GM12874 (cell line): ENCODE measurements at regions not wholly inside any gene's neighbourhood (a gene's known extent, or its start where the extent isn't known, plus 50 kb on each side); places are given as distances from the start of the nearest gene placed in this dataset.

Experiments used
- TF ChIP-seq, protein P1 (sequence below): IDR thresholded peaks from 2 replicates; pipeline ENCODE4 v1.5.1; 2011; ENCODE audit warnings: low read depth, mild to moderate bottlenecking, control low read depth, low read length, moderate library complexity; ENCODE audit not compliant: insufficient read depth

DNA sequence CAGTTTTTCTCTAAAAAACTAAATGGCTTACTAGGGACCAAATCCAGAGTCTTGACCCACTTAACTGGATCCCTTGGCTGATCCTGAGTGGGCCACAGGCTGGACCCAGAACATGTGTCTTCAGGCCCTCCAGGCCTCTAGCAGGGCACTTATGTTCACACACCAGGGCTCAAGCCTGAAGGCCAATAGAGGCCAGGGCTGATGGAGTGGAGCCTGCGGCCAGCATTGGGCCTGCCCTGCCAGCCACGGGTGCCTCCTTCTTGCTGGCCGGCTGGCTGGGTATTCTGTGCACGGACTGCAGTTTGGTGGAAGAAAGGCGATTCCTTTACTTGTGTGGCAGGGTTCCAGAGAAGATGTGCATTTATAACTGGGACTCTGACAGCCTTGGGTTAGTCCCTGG is 103.0 kb upstream of the ZNF32 start:
- TF ChIP-seq, protein P1, sequence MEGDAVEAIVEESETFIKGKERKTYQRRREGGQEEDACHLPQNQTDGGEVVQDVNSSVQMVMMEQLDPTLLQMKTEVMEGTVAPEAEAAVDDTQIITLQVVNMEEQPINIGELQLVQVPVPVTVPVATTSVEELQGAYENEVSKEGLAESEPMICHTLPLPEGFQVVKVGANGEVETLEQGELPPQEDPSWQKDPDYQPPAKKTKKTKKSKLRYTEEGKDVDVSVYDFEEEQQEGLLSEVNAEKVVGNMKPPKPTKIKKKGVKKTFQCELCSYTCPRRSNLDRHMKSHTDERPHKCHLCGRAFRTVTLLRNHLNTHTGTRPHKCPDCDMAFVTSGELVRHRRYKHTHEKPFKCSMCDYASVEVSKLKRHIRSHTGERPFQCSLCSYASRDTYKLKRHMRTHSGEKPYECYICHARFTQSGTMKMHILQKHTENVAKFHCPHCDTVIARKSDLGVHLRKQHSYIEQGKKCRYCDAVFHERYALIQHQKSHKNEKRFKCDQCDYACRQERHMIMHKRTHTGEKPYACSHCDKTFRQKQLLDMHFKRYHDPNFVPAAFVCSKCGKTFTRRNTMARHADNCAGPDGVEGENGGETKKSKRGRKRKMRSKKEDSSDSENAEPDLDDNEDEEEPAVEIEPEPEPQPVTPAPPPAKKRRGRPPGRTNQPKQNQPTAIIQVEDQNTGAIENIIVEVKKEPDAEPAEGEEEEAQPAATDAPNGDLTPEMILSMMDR: no peak

DNA sequence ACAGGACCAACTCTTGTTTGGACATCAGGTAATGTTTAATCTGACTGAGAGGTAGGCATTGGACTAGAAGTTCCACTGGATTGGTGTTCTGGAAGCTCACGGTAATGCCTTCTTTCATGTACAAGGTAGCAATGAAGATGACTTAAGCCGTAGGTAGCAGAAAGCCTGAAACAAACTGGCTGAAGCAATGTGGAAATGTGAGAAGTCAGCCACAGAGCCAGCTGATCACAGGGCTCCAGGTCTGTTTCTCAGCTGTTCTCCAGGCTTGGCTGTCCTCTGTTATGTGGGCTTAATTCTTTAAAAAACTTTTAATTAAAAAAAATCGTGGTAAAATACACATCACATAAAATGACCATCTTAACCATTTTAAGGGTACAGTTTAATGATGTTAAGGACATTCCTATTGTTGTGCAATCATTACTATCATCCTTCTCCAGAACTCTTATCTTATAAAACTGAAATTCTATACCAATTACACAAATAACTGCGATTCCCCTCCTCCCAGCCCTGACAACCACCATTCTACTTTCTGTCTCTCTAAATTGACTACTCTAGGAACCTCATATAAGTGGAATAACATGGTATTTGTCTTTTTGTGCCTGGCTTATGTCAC is 101.4 kb upstream of the ZNF32 start:
- TF ChIP-seq, protein P1: no peak

DNA sequence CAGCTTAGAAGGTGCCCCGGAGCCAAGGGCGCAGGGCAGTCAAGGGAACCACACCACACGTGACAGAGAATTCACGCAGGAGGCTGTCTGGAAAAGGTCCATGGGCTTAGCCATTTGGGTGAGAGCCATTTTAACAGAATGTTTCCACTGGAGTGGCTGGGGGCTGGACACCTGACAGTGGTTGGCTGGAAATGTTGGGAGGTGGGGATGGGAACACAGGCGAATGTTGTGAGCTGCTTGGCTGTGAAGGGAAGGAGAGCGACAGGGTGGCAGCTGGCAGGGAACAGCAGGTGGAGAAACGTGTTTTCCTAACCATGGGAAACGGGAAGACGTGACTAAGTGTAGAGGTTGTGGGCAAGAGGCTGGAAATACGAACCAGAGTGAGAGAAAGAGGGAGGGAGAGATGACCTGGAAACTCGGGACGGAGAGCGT is 100.5 kb upstream of the ZNF32 start:
- TF ChIP-seq, protein P1: no peak

DNA sequence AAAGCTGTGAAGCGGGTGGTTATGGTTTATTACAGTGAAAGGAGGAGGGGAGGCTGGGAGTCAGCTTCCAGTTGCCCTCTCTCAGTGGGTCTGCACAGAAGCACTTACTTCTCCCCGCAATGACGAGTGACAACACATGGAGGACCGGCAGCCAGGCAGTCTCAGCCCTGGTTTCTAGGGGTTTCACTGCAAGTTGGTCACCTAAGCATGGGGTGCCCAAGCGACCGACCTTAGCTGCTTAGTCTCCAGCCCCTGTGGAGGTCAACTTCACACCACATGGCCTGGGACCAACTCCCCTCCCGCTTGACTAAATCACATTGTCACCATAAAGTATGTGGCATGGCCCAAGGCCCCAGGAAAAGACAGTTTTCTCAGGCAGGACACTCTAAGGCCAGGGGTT is 99.9 kb upstream of the ZNF32 start:
- TF ChIP-seq, protein P1: no peak

DNA sequence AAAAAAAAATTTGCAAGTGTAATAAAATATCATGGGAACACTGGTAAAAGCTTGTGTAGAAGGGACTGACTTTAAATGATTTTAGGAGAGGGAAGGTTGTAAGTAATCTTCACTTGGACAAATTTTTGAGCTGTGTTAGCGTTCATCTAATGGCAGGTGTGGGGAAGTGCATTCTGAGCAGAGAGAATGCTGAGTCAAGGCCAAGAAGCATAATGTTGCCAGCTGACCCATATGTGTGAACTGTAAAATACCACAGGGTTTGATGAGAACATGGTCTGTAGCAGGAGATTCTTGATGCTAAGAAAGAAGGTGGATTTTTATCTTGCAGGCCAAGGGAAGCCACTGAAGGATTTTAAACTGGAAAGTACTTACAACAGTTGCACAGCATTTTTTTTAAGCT is 98.2 kb upstream of the ZNF32 start:
- TF ChIP-seq, protein P1: no peak

DNA sequence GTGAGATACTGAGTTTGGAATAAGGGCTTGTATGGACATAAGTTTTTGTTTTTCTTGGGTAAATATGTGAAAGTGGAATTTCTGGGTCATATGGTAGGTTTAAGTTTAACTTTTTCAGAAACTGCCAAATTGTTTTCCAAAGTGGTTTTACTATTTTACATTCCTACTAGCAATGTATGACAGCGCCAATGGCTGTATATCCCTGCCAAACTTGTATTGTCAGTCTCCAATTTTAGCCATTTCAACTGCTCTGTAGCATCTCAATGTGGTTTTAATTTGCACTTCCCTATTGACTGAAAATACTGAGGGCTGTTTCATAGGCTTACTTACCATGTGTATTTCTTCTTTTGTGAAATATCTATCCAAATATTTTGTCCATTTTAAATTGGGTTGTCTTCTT is 90.5 kb upstream of the ZNF32 start:
- TF ChIP-seq, protein P1: no peak

DNA sequence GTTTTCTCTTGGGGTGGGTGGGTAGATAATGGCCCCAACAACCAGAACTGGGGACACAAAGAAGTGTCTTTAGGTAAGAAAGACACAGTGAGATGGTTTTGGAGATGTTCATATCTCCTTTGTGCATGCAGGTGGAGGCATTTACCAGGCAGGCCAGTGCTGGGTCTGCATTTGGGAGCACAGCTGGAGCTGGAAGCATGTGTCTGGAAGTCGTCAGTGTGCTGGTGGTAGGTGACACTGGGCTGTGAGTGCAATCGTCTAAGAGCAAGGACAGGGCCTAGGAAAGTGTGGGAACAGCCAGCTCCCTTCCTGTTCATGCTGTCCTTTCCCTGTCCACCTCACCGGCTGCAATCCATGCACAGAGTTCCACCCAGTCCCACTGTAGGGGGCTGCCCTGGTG is 88.3 kb upstream of the ZNF32 start:
- TF ChIP-seq, protein P1: no peak
